Activated naive CD4-positive, alpha-beta T cell treated with anti-CD3 and anti-CD28 coated beads, Interleukin-2, amount 50 U/mL, for 16 hours (primary cell): ENCODE measurements at regions not wholly inside any gene's neighbourhood (a gene's known extent, or its start where the extent isn't known, plus 50 kb on each side); places are given as distances from the start of the nearest gene placed in this dataset.

ENCODE experiments used
- DNase-seq: peaks from one replicate; pipeline ENCODE4 v3.0.0-alpha.2; 2020

DNA sequence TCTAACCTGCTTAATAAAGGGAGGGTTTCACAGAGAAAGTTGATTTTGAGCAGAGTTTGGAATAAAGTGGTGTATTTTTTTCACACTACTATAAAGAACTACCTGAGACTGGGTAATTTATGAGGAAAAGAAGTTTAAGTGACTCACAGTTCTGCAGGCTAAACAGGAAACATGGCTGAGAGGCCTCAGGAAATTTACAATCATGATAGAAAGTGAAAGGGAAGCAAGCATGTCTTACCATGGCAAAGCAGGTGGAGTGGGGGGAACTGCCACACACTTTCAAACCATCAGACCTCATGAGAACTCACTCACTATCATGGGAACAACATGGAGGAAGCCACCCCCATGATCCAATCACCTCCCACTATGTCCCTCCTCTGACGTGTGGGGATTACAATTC, 546.7 kb downstream of the EPHA4 start:
- no peak for DNase-seq

GRCh38 chr2:221034026-221034701, 537.9 kb downstream of the EPHA4 start:
- no peak for DNase-seq

GRCh38 chr2:221034973-221035372, 537.1 kb downstream of the EPHA4 start:
- no peak for DNase-seq

GRCh38 chr2:221042926-221043325, 529.2 kb downstream of the EPHA4 start:
- DNase-seq, result no peak

GRCh38 chr2:221044781-221045180, 527.3 kb downstream of the EPHA4 start:
- no peak for DNase-seq

DNA sequence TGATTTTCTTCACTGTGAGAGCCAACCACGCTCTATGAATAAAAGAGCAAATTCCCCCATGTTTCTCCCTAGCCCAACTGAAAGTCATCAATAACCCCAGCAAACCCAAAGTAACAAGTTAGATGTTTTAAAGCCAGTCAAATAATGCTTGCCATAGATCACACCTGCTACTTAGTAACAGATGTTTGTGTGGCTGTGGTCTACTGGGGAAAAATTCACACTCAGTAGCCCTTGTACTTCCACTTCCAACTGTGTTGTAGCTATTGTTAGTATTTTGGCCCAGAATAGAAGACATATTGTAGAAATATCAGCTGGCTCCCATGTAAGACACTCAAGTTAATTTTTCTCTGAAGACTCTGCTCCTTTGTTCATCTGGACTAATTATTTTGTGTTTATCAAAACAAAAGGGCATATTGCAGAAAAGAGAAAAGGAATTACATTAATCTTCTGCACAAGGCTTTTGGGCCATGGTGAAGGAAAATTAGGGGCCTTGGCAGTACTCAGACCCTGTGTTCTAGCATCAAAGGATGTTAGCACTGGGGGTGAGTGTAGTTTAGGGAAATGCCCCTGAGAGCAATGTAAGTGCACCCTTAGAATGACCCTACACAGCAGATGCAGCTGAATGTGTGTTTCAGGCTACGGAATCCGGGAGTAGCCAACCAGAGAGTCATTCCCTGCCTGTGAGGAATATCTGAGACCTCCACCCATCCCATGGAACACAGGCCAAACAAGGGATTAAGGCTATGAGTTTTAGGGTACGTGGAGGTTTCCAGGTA, 521.9 kb downstream of the EPHA4 start:
- no peak for DNase-seq

DNA sequence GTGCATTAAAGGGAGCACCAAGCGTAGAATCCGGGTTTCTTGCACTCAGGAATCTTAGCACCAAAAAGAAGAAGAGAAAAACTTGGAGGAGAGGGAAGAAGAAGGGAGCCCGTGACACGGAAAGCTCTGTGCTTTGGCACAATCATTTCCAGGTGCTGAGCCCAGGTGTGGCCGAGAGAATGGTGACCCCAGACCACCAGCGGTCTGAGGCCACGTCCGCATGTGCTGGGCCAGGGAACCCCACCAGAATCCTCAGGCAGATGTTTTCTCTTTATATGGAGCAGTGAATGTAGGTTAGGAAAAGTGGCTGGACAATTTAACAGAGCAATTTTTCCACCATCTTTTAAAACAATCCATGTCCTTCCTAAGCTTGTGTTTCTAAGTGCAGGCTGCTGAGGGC, 520.9 kb downstream of the EPHA4 start:
- no peak for DNase-seq

- no peak for DNase-seq
These were observed 511.7 kb downstream of the EPHA4 start for GRCh38 chr2:221060376-221060775.

DNA sequence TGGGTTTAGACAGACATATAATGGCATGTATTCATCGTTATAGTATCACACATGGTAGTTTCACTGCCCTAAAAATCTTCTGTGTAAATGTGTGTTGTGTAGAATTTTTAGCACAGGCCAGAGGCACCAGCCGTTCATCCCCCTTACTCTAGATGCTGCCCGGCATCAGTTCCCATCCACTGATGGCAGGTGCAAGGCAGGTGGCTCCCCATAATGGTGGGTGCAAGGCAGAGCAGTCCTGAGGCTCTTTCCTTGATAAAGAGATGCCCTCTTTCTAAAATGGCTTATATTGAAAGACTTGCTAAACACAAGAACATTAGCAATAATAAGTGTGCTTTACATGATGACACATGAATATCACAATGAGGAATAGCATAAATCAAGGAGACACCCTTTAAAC, 508.5 kb downstream of the EPHA4 start:
- no peak for DNase-seq

DNA sequence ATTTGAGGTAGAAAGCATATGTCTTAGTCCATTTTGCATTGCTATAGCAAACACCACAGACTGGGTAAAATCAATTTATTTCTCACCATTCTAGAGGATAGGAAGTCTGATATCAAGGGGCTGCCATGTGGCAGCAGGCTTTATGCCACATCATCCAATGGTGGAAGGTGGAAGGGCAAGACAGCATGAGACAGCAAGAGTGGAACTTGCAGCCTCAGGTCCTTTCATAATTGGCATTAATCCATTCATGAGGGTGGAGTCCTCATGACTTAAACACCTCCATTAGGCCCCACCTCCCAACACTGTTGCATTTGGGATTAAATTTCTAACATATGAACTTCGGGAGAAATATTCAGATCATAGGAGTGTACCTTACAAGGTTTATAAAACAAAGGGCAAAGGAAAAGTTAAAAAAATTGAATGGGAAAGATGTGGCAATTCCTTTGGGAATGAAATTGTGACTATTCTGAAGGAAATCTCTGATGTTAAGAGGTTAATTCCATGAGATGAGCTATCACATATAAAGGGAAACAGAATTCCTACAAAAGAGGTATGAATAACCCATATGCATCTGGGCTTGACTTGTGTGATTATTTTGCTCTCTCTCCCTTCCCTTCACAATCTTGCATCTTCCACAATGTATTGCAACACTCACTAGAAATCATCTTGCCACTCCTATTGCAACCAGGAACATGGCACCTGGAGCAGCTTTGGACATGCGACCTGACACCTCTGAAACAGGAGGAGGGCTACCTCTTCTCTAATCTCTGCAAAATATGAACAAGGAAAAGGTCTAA, 507.8 kb downstream of the EPHA4 start:
- DNase-seq, result no peak

- DNase-seq, result no peak
These were observed 507.2 kb downstream of the EPHA4 start for GRCh38 chr2:221064880-221065279.

DNA sequence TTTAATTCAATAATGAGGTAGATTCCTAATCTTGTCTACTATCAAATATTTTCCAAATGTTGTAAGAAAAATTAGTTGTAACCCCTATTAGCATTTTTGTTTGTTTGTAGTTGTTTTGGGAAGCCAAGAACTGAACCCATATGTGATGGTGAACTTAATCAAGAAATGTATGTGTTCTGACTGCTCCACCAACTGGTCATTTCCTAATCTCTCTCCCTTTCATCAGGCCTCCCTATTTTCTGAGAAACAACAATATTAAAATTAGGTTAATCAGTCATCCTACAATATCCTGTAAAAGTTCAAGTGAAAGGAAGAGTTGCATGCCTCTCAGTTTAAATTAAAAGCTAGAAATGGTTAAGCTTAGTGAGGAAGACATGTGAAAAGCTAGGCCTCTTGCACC, 504.0 kb downstream of the EPHA4 start:
- DNase-seq, result no peak

DNA sequence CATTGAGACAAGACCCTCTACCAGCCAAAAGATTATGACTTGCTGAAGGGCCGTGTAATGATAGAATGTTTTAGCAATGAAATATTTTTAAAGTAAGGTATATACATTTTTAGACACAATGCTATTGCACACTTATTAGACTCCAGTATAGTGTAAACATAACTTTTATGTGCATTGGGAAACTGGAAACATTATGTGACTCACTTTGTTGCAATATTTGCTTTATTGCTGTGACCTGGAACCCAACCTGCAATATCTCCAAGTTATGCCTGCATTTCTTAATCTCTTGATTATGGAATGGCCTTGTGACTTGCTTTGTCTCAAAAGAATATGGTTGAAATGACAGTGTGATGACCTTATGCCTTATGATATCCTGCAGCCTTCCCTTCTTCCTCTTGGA, 502.0 kb downstream of the EPHA4 start:
- DNase-seq, result no peak

DNA sequence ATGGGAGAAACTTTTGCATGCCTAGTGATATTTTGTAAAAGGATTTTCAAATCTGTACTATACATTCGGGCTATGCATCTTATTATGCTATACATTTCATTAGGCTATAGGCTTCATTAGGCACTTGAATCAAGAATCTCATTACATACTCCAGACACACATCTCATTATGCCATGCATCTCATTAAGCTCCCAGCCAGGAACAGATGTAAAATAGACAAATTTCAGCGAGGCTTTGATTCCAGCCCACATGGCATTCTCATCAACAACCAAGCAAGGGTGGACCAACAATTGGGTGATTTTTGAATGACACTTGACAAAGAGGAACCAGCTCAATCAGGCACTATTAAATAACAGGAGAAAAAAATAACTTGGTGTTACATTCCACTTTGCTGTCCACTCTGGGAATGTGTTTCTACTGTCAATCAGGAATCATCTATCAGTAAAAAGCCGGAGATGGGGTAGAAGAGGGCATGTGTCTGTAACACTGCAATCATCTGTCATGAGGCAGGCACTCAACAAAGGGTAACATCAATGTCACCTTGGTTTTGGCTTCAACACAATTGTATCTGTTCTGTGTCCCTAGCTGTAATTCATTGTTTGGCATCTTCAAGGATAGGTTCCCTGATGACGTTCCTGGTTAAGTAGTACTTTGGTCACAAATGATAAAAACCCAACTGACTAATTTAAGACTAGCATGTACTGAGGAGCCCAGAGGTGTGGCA, 498.6 kb downstream of the EPHA4 start:
- no peak for DNase-seq

DNA sequence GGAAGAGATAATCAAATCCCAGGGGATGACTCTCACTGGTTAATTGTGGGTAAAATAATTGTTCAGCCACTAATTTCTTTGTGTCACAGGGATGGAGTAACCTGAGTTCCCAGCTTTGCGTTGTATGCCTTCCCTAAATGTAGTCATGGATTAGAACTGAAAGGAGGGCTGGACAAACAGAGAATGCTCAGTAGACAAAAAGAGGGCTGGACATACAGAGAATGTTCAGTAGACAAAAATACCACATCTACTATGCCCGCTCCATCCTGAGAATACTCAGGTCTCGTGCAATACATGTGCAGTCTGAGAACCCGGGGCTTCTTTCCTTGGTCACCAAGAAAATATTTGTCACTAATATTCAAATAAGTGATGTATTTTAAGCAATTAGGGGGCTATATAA, 497.9 kb downstream of the EPHA4 start:
- DNase-seq, result no peak

GRCh38 chr2:221075203-221075602, 496.9 kb downstream of the EPHA4 start:
- no peak for DNase-seq

DNA sequence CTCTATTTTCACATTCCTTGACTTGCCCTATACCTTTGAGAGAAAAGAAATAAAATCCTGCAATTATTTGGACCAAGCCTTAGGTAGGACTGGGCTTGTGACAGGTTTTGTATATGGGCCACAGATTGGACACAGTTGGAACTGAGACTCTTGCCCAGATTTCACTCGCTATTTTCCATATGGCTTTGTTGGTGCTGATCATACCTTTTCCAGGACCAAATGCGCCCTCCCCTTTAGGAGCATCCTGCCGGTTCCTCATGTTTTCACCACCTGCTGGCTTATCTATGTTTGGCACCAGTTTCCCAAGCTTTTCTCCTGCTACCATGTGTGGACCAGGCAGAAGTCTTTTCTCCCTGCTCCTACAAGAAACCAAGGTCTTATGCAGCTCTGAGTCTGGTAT, 494.9 kb downstream of the EPHA4 start:
- no peak for DNase-seq

DNA sequence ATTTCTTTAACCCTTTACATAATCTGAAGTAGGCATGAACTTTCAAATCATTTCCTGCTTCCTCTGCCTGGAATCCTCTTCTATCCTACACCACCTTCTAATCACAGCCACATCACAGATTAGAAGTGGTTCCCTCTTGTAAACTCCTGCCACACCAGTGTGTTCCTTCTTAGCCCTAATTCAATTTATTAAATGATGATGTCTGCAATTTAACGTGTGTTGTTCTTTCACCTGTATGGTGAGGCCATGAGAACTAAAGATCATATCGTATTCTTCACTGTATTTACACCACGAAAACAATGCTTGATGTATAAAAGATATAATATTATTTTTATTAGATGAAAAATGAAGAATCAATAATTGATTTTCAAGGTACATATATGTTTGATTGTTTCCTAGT, 494.3 kb downstream of the EPHA4 start:
- no peak for DNase-seq

- DNase-seq, result no peak
These were observed 486.7 kb downstream of the EPHA4 start for GRCh38 chr2:221085341-221085900.

DNA sequence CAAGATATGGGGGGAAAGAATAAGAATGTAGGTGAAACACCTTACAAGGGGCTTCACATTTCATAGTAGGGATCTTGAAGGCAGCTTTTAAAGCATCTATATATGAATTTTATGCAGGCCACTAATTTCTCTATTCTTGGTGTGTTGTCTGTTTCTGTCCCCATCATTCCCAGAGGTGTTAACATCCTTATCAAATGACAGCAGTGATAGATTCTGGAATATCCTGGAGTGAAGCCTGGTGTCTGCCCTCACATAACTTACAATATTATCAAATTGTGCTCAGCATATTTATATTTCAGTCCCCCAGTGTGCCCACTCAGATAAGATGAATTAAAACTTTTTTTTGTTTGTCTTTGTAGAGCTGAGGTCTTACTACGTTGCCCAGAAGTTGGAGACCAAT, 486.2 kb downstream of the EPHA4 start:
- DNase-seq, result no peak

- no peak for DNase-seq
These were observed 484.3 kb downstream of the EPHA4 start for GRCh38 chr2:221087779-221088178.

DNA sequence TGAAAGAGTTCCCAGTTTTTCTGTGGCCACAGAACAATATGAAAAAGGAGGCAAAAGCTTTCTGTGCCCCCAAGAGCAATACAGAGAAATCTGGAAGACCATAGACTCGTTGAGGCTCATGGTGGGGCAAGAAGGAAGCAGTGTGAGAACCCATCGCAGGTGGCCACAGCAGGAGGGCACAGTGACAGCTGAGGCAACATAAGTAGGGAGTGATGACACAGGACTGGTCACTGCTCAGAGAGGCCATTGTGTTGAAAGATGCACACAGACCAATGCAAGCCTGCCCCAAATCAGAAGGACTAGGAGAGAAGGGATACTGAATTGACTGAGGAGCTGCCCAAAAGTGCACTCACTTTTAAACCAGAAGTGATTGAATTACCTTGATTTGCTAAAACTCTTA, 483.6 kb downstream of the EPHA4 start:
- DNase-seq, result no peak

- no peak for DNase-seq
These were observed 476.7 kb downstream of the EPHA4 start for GRCh38 chr2:221095356-221095755.
